HUDEP-2 (cell line): ENCODE measurements at regions not wholly inside any gene's neighbourhood (a gene's known extent, or its start where the extent isn't known, plus 50 kb on each side); places are given as distances from the start of the nearest gene placed in this dataset.

ENCODE experiments used
- DNase-seq, 76 experiments: peaks; one replicate each; lab custom pipeline; 2025; ENCODE audit not compliant: unreplicated experiment in 76 of 76; lab: John Stamatoyannopoulos, UW

GRCh38 chr1:98336472-98337083, 324.9 kb upstream of the SNX7 start:
- no peak for DNase-seq

GRCh38 chr1:98333936-98334335, 327.6 kb upstream of the SNX7 start:
- DNase-seq, result no peak

GRCh38 chr1:98333406-98333805, 328.1 kb upstream of the SNX7 start:
- no peak for DNase-seq

- no peak for DNase-seq
These were observed 329.7 kb upstream of the SNX7 start for GRCh38 chr1:98331718-98332311.

DNA sequence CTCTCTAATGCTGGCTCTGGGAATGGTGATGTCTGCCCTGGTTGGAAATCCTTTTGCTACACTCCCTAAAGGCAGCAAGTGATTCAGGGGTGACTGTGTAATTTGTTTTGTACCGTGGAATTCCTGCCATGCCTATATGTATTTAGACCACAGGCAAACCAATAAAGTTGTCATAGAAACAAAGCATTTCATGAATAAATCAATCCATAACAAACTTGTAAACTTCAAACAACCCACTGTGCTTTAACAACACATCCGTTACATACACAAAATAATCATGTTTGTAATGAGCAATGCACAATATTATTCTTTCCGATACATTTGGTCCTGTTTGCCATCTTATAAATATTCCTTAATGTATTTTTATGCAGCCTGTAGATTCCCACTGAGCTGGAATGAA, 330.3 kb upstream of the SNX7 start:
- no peak for DNase-seq

DNA sequence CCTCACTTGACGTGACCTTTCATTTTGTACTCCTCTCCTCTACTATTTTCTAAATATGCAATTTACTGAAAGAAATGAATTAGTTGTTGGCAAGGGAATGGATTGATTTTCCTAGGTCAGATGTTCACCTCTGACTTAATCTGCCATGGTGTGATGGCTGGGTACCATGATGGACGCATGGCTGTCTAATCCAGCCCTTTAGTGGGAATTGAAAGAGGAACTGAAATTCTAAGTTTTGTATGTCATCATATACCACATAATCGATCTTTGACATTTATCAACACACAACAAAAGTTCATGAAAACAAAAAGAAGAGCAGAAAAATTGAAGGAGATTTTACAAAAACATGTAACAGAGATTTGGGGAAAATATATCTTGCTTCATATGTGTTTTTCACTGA, 331.3 kb upstream of the SNX7 start:
- no peak for DNase-seq

GRCh38 chr1:98328855-98329254, 332.7 kb upstream of the SNX7 start:
- no peak for DNase-seq

DNA sequence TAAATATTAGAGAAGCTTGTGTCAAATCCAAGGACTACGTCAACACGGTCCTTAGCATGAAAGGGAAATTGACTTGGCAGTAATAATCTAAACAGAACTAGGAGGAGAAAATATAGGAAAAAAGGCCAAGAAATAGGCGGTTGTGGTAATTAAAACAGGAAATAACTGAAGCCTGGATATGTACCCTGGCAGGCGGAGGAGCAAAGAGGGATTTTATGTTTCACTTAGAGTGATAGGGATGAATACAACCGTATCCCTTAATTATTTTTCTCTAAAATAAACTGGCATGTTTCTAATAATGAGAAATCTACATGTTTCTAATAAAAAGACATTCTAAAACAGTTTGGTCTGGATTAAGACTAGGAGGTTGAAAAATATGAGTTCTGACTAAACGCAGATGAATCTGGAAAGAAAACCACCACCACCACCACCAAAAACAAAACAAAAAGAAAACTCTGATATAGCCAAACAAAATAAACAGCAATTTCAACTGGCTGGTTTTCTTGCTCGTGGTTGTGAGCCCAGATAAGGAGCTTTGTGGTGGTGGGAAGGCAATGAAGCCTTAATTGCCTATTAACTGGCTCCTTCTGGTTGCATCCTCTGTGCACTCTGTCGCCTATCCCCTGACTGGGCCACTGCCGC, 334.2 kb upstream of the SNX7 start:
- no peak for DNase-seq

DNA sequence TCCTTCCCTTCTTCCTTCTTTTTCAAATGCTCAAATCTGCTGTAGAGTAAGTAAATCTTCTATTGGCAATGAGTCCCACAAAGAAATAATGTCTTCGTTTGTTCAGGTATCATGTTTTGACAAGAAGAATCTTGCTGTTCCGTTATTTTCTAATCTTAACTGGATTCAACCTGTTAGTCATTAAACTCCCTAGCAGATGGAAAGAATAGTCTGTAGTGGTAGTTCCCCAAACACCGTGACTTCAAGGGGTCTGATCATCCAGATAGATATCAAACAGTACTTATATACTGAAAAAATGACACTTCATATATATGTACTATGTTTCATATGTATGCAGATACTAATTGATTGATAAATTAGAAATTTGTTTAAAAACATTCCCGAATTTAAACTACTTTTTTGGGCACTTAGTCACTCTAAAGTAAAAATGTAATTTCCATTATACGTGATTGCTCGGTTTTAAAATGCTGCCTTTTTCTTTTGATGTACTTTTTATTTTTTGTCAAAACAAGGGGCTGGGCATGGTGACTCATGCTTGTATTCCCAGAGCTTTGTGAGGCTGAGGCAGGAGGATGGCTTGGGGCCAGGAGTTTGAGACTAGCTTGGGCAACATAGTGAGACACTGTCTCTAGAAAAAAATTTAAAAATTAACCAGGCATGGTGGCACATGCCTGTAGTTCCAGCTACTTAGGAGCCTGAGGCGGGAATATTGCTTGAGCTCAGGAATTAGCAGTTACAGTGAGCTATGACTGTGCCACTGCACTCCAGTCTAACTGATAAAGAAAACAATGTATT, 335.7 kb upstream of the SNX7 start:
- DNase-seq, result no peak

GRCh38 chr1:98323906-98324358, 337.6 kb upstream of the SNX7 start:
- no peak for DNase-seq

DNA sequence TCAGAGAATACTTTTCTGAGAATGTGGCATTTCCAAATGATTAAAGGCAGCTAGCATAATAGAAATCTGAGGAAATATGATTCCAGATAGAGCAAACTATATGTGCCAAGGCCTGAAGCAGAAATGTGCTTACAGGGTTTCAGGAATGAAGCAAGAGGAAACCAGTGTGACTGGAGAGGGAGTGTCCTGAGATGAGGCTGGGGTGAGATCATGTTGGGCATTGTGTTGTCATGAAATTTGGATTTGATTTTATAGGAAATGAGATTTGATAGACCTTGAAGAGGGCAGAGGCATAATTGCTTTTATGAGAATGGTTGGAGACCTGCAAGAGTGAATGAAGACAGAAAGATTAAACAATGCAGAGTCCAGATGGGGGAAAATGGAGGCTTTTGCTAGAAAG, 338.1 kb upstream of the SNX7 start:
- no peak for DNase-seq

- DNase-seq, result no peak
These were observed 338.6 kb upstream of the SNX7 start for GRCh38 chr1:98322966-98323365.

DNA sequence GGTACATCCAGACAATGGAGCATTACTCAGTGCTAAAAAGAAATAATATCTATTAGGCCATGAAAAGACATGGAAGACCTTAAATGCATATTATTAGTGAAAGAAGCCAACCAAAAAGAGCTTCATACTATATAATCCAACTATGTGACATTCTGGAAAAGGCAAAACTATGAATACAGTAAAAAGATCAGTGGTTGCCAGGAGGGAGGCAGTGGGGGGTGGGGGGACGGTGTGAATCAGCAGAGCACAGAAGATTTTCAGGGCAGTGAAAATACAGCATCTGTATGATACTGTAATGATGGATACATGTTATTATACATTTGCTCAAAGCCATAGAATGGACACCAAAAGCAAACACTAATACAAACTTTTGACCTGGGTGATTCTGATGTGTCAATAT, 339.4 kb upstream of the SNX7 start:
- no peak for DNase-seq

GRCh38 chr1:98321191-98321590, 340.3 kb upstream of the SNX7 start:
- no peak for DNase-seq

DNA sequence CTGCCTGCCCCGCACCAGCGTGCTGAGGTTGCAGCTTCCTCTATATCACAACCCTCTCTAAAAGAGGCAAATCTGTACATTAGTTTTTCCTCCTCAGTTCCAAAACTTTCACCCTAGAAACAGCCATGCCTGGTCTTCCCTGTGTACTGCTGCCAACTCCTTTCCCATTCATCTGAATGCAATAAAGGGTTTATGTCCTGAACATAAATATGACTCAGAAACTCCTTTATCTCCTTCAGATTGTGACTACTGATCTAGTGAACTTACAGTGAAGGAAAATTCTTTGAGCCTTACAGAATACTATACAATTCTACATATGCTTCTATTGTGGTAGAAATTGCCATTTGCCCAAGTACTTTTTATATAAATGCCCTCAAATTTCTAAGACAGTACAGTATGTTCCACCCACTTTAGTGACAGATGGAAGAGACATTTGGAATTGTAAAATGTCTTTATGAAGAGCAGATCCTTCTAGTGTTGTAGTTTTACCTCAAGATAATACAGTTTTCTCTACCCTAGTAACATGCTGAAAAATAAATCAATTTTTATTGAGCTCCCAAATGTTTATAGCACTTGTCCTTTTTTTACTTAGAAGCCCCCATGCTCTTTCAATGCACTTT, 345.1 kb upstream of the SNX7 start:
- no peak for DNase-seq

DNA sequence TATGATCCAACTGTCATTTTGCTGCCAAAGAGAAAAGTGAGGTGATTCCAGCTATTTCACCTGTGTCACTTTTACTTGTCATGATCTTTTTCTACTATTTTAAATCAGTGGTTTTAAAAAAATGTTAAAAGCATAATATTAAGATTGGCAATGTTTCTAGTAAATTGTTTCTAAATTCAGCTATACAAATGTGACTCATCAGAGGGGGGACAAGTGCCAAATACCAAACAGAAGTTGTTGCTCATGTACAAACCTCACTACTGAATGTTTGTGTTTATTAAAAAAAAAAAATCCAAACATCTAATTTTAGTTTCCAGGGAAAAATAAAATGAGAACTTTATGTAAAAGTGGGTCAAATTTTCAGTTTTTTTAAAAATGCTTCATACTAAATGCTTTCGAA, 346.2 kb upstream of the SNX7 start:
- no peak for DNase-seq

DNA sequence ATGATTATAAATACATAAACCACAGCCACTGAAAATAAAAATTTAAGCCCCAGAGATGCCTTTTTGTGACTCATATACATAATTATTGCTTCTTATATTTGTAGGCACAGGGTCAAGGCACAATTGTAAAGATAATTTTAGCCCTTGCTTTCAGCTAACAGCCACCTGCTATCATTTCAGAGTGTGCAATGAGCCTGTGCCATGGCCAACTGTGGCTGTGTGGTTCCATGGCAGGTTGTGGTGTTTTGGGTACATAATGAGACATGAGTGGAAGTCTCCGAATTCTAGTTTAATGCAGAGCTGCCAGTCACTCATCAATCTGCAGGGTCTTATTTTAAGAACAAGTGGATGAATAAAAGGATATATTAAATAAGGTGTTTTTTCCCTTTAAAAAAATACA, 346.9 kb upstream of the SNX7 start:
- DNase-seq, result no peak

- DNase-seq, result no peak
These were observed 354.9 kb upstream of the SNX7 start for GRCh38 chr1:98306517-98307089.

- DNase-seq, result no peak
These were observed 356.2 kb upstream of the SNX7 start for GRCh38 chr1:98305362-98305761.

DNA sequence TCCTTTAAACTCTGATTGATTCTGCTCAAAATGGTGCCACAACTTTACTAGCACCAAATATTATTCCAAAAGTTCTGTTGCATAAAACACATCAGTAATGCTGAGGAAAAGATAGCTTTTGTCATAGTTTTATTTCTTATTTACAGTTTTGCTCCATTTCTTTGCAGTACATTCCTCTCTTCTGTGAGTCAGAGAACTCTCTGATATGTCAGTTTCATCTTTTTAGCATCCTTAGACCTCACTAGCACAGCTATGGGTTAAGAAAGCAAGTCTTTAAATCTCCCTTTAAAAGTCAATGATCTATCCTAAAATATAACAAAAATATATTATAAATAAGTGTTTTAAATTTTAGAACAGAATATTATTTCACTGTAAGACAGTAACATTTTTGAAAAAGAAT, 356.6 kb upstream of the SNX7 start:
- DNase-seq, result no peak

DNA sequence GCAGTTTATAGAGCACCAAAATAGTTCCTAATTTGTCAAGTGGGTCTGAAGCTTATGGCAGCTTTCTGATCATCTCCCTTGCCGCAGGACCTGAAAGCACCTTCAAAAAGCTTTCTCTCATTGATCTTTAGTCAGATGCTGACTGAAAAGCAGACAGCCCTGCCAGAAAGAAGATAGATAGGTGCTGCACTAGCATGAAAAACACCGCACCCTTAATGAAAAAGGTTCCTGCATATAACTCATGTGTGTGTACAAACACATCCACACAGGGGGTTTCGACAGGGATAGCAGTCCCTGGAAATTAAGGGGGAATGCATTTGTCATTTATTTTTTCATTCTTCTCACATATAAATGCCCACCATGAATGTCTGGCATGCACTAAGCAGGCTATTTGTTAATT, 361.7 kb upstream of the SNX7 start:
- no peak for DNase-seq
